Calu3 (cell line): ENCODE measurements at regions not wholly inside any gene's neighbourhood (a gene's known extent, or its start where the extent isn't known, plus 50 kb on each side); places are given as distances from the start of the nearest gene placed in this dataset.

Experiments used
- BruUV-seq: library from RNA; stranded (reverse); fragments of 400-500 nt; replicated peaks from 2 replicates; lab custom pipeline; 2021; lab: Mats Ljungman, UMichigan
- CTCF ChIA-PET: fragments of 300-600 bp; sonication (Branson Sonifier 250); formaldehyde crosslinking; loops from one replicate; lab custom pipeline; 2022; ENCODE audit warnings: antibody characterized with exemption; lab: Charles Lee
- DNase-seq: peaks from one replicate; pipeline ENCODE4 v3.0.0; 2022
- H3K27ac Mint-ChIP-seq: one replicate; pipeline ENCODE4 v1.8.0; 2022; ENCODE audit warnings: mixed read lengths; ENCODE audit not compliant: unreplicated experiment
- H3K27me3 Mint-ChIP-seq: one replicate; pipeline ENCODE4 v1.8.0; 2022; ENCODE audit warnings: mixed read lengths; ENCODE audit not compliant: unreplicated experiment
- H3K36me3 Mint-ChIP-seq: one replicate; pipeline ENCODE4 v1.8.0; 2022; ENCODE audit warnings: mild to moderate bottlenecking, moderate library complexity, mixed read lengths; ENCODE audit not compliant: insufficient read depth, unreplicated experiment
- H3K4me1 Mint-ChIP-seq: one replicate; pipeline ENCODE4 v1.8.0; 2022; ENCODE audit warnings: mild to moderate bottlenecking, low read depth, mixed read lengths; ENCODE audit not compliant: unreplicated experiment
- H3K4me3 Mint-ChIP-seq: one replicate; pipeline ENCODE4 v1.8.0; 2022; ENCODE audit warnings: mild to moderate bottlenecking, low read depth, moderate library complexity, mixed read lengths; ENCODE audit not compliant: unreplicated experiment
- H3K9me3 Mint-ChIP-seq: one replicate; pipeline ENCODE4 v1.8.0; 2022; ENCODE audit warnings: low read depth, mixed read lengths; ENCODE audit not compliant: unreplicated experiment
- CTCF ChIP-seq: fragments of 200-600 bp; IDR thresholded peaks from one replicate; pipeline ENCODE4 v1.8.0; 2022; ENCODE audit warnings: antibody characterized with exemption; ENCODE audit not compliant: unreplicated experiment
- intact Hi-C: fragments of 100-400 bp; cut with micrococcal nuclease; formaldehyde crosslinking; loops from one replicate; pipeline ENCODE4 v1.10.0; 2022; ENCODE audit not compliant: unreplicated experiment

- no peak overlapping the region for H3K4me3 Mint-ChIP-seq
- no peaks in the 10 kb centered on the region for H3K27me3 Mint-ChIP-seq
- H3K4me1 Mint-ChIP-seq = peaks cover 14% of the 10 kb centered on the region
- CTCF ChIA-PET = interaction anchor here (1.0 to 1.5 kb wide), 2 partner anchors 24 to 184 kb away, joined by 3 to 4 read pairs; no protein-coding TSS in a partner anchor
- no peaks in the 10 kb centered on the region for H3K9me3 Mint-ChIP-seq
- DNase-seq = no peak
- no peak overlapping the region for H3K27ac Mint-ChIP-seq
- no TSS peak for BruUV-seq
- intact Hi-C loops = no loop called here
- H3K36me3 Mint-ChIP-seq = no peaks in the 10 kb centered on the region
- no peak for TF ChIP-seq CTCF
Measured at GRCh38 chrX:43566170-43566569, 89.9 kb upstream of the MAOA start.

DNA sequence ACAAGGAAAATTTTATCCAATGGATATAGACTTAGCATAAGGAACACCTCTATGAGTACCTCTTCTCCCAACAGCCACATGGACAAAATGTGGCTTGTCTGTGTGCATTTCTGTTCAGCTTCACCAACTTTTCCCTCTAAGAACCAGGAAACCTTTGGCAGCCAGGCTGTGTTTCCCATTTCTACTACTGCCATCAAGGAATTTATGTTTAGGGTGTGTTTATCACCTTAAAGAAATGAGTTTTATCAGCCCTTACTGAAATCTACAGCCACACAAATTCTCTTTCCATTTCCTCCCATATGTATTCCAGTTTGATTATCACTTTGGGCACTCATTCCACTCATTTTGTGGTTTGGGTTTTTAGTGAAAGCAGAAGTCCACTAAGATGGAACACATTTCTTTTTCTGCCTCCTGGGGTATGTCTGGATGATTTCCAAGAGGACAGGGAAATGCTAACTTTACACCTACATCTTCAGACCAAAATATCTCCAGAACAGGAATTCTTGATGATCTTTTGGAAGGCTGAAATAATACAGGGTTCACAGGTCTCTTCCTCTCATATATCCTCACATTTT is 82.6 kb upstream of the MAOA start:
- H3K36me3 Mint-ChIP-seq = no peaks in the 10 kb centered on the region
- H3K9me3 Mint-ChIP-seq = no peaks in the 10 kb centered on the region
- CTCF ChIA-PET = interaction anchor here (0.6 kb wide), 1 partner anchor 43 kb away, joined by 5 read pairs; no protein-coding TSS in a partner anchor
- no peak for TF ChIP-seq CTCF
- H3K27ac Mint-ChIP-seq = no peak overlapping the region
- BruUV-seq = no TSS peak
- H3K4me1 Mint-ChIP-seq = no peaks in the 10 kb centered on the region
- no peak for DNase-seq
- H3K4me3 Mint-ChIP-seq = no peak overlapping the region
- H3K27me3 Mint-ChIP-seq = no peaks in the 10 kb centered on the region
- intact Hi-C loops = no loop called here

DNA sequence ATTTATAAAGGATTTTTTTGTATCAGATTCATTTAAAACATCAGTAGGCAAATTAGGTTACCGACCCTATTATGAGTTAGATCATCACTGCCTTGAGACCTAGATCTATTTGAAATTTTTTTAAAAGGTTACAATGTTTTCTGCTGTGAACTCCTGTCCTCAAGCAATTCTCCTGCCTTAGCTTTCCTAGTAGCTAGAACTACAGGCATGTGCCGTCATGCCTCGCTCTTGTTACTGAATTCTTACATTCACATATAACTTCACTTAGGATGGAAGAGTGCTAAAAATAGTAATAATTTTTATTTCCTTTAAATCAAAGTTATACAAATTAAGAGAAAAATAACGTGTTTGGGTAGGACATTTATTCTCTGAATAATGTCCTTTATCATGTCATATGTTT is 75.5 kb upstream of the MAOA start:
- DNase-seq = no peak
- H3K36me3 Mint-ChIP-seq = no peaks in the 10 kb centered on the region
- no peaks in the 10 kb centered on the region for H3K4me1 Mint-ChIP-seq
- intact Hi-C loops = no loop called here
- H3K9me3 Mint-ChIP-seq = no peaks in the 10 kb centered on the region
- H3K4me3 Mint-ChIP-seq = no peak overlapping the region
- no peak for TF ChIP-seq CTCF
- CTCF ChIA-PET = no interaction called here
- no peaks in the 10 kb centered on the region for H3K27me3 Mint-ChIP-seq
- no peak overlapping the region for H3K27ac Mint-ChIP-seq
- BruUV-seq = no TSS peak

DNA sequence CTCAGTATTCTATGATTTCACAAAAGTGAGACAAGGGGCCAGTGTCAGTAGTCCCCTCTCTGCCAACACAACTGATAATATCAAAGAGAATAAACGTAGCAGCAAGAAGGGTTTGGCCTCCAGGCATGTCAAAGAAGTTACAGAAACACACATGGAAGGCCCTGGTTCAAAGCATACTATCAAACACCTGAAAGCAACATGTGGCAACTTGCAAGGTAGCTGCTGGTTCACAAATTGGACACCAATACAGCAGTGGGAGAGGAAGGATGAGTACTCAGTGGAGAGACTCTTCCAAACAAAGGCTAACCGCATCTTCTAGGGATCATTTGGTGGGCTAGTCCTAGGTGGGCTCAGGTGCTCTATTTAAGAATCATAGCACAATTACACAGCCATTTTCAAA is 74.9 kb upstream of the MAOA start:
- H3K4me3 Mint-ChIP-seq = no peak overlapping the region
- CTCF ChIA-PET = no interaction called here
- intact Hi-C loops = no loop called here

More for the DNA sequence above, 74.9 kb upstream of the MAOA start:
- no peaks in the 10 kb centered on the region for H3K36me3 Mint-ChIP-seq
- H3K27ac Mint-ChIP-seq = no peak overlapping the region
- H3K4me1 Mint-ChIP-seq = no peaks in the 10 kb centered on the region
- no peak for DNase-seq
- no TSS peak for BruUV-seq
- no peak for TF ChIP-seq CTCF
- H3K9me3 Mint-ChIP-seq = no peaks in the 10 kb centered on the region
- H3K27me3 Mint-ChIP-seq = no peaks in the 10 kb centered on the region
